HEK293T (cell line): ENCODE measurements at regions not wholly inside any gene's neighbourhood (a gene's known extent, or its start where the extent isn't known, plus 50 kb on each side); places are given as distances from the start of the nearest gene placed in this dataset.
"Not testable (repeated sequence)": the region's sequence is repeated elsewhere in the genome, so short reads cannot be mapped to it uniquely, and the experiment has no call there.

Source experiments
- BHLHE40 ChIP-seq: fragments of 450-650 bp; IDR thresholded peaks from 2 replicates; pipeline ENCODE4 v1.6.1; 2016; ENCODE audit warnings: mild to moderate bottlenecking, moderate library complexity, borderline replicate concordance
- CTBP1 ChIP-seq: fragments of 450-650 bp; IDR thresholded peaks from 2 replicates; pipeline ENCODE4 v1.6.1; 2016; ENCODE audit warnings: borderline replicate concordance
- ELF4 ChIP-seq: fragments of 450-650 bp; IDR thresholded peaks from 2 replicates; pipeline ENCODE4 v1.6.1; 2017; ENCODE audit warnings: antibody characterized with exemption
- FOXA1 ChIP-seq: fragments of 450-650 bp; IDR thresholded peaks from 2 replicates; pipeline ENCODE4 v1.6.1; 2016; ENCODE audit warnings: mild to moderate bottlenecking
- FOXK2 ChIP-seq: fragments of 450-650 bp; IDR thresholded peaks from 2 replicates; pipeline ENCODE4 v1.6.1; 2016; ENCODE audit warnings: mild to moderate bottlenecking
- FOXM1 ChIP-seq: fragments of 450-650 bp; IDR thresholded peaks from 2 replicates; pipeline ENCODE4 v1.6.1; 2017; ENCODE audit warnings: mild to moderate bottlenecking, borderline replicate concordance
- L3MBTL2 ChIP-seq: fragments of 450-650 bp; conservative IDR thresholded peaks from 2 replicates; pipeline ENCODE4 v1.6.1; 2016; ENCODE audit warnings: mild to moderate bottlenecking
- NFRKB ChIP-seq: fragments of 450-650 bp; IDR thresholded peaks from 2 replicates; pipeline ENCODE4 v1.6.1; 2016; ENCODE audit warnings: mild to moderate bottlenecking, moderate library complexity
- SP1 ChIP-seq: fragments of 450-650 bp; IDR thresholded peaks from 2 replicates; pipeline ENCODE4 v1.6.1; 2017
- SUZ12 ChIP-seq: fragments of 450-650 bp; IDR thresholded peaks from 2 replicates; pipeline ENCODE4 v1.6.1; 2016; ENCODE audit warnings: mild to moderate bottlenecking
- TARDBP ChIP-seq: fragments of 450-650 bp; IDR thresholded peaks from 2 replicates; pipeline ENCODE4 v1.6.1; 2016

GRCh38 chr5:56397796-56398195, 164.7 kb upstream of the ANKRD55 start:
- TF ChIP-seq FOXM1, SP1, FOXK2, SUZ12, CTBP1, BHLHE40, TARDBP, FOXA1, NFRKB, L3MBTL2, ELF4: not testable (repeated sequence)
